Progenitor cell of endocrine pancreas (in vitro differentiated cells): ENCODE measurements at regions not wholly inside any gene's neighbourhood (a gene's known extent, or its start where the extent isn't known, plus 50 kb on each side); places are given as distances from the start of the nearest gene placed in this dataset.

ENCODE experiments used
- DNase-seq: peaks from one replicate; pipeline ENCODE4 v3.0.0; 2021; ENCODE audit warnings: low spot score; ENCODE audit not compliant: unreplicated experiment
- H3K27ac Mint-ChIP-seq: 2 replicates; pipeline ENCODE4 v1.8.0; 2021; ENCODE audit warnings: mild to moderate bottlenecking, moderate library complexity, mixed read lengths
- H3K27me3 Mint-ChIP-seq: 2 replicates; pipeline ENCODE4 v1.8.0; 2021; ENCODE audit warnings: mixed read lengths
- H3K36me3 Mint-ChIP-seq: 2 replicates; pipeline ENCODE4 v1.8.0; 2022; ENCODE audit warnings: mixed read lengths; ENCODE audit not compliant: insufficient read depth
- H3K4me1 Mint-ChIP-seq: 2 replicates; pipeline ENCODE4 v1.8.0; 2021; ENCODE audit warnings: low read depth, mixed read lengths
- H3K4me3 Mint-ChIP-seq: 2 replicates; pipeline ENCODE4 v1.8.0; 2021; ENCODE audit warnings: low read depth, mild to moderate bottlenecking, moderate library complexity, mixed read lengths
- H3K9me3 Mint-ChIP-seq: 2 replicates; pipeline ENCODE4 v1.8.0; 2021; ENCODE audit warnings: low read depth, mixed read lengths
- TF ChIP-seq, protein P1 (sequence below): fragments of 200-600 bp; sonication (generic); IDR thresholded peaks from one replicate; pipeline ENCODE4 v1.5.0; 2021; ENCODE audit warnings: antibody characterized with exemption, mild to moderate bottlenecking; ENCODE audit not compliant: unreplicated experiment

DNA sequence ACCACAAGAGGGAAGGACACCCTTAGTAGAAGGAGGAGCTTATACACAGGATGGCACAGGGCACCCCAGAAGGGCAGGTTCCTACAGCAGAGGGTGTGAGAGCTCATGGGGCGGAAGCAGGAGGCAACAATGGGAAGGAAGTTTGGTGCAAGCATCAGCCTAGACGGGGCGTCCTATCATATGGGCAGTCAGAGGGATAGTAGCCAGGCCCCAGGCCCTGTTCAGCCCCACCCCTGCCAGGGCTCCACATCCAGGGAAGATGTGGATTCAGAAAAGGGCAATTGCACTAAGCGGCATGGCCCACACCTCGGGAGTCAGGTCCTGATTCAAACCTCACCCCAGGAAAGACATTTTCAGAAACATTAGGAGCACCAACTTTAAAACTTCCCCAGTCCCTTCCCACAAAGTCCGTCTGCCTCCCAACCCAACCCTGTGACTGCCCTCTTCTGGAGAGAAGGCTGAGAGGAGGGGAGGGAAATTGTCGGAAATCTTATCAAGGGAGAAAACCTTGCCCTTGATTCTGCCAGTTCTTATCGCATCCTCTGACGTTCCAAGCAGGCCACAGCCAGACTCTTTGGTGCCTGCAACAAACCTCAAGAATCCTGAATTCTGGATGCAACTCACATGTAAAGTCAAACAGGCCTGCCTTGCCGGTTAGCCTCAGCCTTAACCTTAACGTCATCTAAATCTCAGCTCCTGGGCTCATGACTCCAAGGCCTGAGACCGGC is 198.8 kb upstream of the CDH5 start:
- Mint-ChIP-seq H3K27ac (no peak overlapping the region), H3K27me3 (peaks cover 45% of the 10 kb centered on the region)
- DNase-seq = no peak

DNA sequence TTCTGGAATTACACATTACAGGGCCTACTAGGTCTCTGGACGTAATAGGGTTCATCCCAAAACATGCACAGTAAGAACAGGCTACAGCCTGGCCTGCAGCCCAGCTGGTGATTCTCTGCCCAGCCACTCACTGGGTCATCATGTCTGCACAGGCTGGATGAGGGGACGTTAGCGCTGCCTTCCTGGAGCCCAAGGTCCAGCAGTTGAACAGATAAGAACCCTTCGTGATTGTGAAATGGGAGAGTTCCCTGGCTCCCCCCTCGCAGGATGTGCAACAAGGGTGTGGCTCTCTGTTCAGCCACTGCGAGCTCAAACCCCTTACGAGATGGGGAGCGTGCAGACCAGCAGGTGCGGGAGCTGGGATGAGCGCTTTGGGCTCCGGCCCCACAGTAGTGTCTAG is 200.0 kb upstream of the CDH5 start:
- Mint-ChIP-seq H3K4me1 (no peaks in the 10 kb centered on the region), H3K27ac (no peak overlapping the region), H3K27me3 (peaks cover 41% of the 10 kb centered on the region), H3K9me3 (no peaks in the 10 kb centered on the region), H3K36me3 (no peaks in the 10 kb centered on the region), H3K4me3 (no peak overlapping the region)
- TF ChIP-seq, protein P1, sequence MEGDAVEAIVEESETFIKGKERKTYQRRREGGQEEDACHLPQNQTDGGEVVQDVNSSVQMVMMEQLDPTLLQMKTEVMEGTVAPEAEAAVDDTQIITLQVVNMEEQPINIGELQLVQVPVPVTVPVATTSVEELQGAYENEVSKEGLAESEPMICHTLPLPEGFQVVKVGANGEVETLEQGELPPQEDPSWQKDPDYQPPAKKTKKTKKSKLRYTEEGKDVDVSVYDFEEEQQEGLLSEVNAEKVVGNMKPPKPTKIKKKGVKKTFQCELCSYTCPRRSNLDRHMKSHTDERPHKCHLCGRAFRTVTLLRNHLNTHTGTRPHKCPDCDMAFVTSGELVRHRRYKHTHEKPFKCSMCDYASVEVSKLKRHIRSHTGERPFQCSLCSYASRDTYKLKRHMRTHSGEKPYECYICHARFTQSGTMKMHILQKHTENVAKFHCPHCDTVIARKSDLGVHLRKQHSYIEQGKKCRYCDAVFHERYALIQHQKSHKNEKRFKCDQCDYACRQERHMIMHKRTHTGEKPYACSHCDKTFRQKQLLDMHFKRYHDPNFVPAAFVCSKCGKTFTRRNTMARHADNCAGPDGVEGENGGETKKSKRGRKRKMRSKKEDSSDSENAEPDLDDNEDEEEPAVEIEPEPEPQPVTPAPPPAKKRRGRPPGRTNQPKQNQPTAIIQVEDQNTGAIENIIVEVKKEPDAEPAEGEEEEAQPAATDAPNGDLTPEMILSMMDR = no peak
- DNase-seq = no peak

More for the DNA sequence above, 198.8 kb upstream of the CDH5 start:
- H3K36me3 Mint-ChIP-seq = no peaks in the 10 kb centered on the region
- no peak overlapping the region for H3K4me3 Mint-ChIP-seq
- TF ChIP-seq, protein P1 = peak; percentile 42
- no peaks in the 10 kb centered on the region for H3K9me3 Mint-ChIP-seq
- H3K4me1 Mint-ChIP-seq = no peaks in the 10 kb centered on the region

DNA sequence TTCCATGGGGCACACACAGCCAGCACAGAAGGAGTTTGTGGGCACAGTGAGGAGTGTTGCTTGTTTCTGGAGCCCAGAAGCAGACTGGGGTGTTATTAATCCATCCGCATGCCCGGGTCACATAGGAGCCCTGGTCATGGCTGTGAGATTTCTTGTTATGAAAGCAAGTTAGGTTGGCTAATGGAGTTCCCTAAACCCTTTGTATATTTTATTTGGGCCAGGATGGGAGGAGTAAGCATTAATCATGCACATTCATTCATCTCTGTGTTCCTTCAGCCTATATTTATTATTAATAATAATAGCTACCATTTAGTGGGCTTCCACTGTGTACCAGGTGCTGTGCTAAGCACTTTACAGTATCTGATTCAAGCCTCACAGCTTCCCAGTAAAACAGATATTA is 200.6 kb upstream of the CDH5 start:
- Mint-ChIP-seq H3K27me3 (peaks cover 41% of the 10 kb centered on the region), H3K4me3 (no peak overlapping the region), H3K27ac (no peak overlapping the region), H3K36me3 (no peaks in the 10 kb centered on the region), H3K9me3 (no peaks in the 10 kb centered on the region), H3K4me1 (no peaks in the 10 kb centered on the region)
- TF ChIP-seq, protein P1 = no peak
- no peak for DNase-seq

DNA sequence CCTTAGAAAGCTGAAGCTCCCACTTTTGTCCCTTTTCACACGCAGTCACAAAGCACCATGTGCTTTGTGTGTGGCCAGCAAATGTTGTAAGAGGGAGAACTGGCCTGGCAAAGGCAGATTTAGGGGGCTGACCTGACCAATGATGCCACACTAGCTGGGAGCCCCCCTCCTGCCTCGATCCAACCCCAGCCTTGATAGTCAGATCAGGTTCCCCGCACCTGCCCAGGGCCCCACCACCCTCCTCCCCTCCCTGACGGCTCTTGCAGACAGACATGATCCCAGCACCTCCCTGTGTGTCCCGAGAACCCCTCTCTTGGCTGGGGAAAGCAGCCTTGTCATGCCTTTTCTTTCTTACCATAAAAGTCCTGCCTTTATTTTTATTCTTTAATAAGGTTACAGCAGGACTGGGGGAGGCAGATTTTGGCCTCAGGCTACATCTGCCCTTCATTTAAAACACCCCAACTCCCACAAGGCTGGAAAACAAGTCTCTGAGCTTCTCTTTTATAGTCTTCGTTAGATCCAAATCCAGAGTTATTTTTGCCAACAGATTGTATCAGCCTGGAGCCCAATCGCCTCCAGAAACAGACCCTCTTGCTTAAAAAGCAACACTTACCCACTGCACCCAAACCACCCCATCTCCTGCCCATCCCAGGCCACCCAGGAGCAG is 201.8 kb upstream of the CDH5 start:
- Mint-ChIP-seq H3K27me3 (peaks cover 41% of the 10 kb centered on the region), H3K36me3 (no peaks in the 10 kb centered on the region), H3K4me3 (no peak overlapping the region), H3K9me3 (no peaks in the 10 kb centered on the region), H3K27ac (no peak overlapping the region), H3K4me1 (peaks cover 5% of the 10 kb centered on the region)
- TF ChIP-seq, protein P1 = no peak
- DNase-seq = no peak

DNA sequence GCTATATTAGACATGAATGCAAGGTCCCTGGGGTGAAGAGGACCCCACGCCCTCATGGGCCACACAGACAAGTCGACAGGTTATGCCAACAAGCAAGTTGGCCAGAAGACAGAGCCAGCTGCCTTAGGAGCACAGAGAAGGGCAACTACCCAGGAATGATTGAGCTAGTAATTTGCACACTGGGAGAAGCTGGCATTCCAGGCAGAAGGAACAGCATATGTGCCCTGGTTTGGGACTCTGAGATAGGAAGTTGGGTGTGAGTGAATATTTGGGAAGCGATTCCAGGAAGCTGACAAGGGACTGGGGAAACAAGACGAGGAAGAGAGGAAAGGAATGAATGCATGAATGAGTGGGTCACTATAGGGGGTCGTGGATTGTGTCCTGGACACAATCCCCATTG is 203.7 kb upstream of the CDH5 start:
- Mint-ChIP-seq H3K4me1 (peaks cover 5% of the 10 kb centered on the region), H3K9me3 (no peaks in the 10 kb centered on the region), H3K4me3 (no peak overlapping the region), H3K36me3 (no peaks in the 10 kb centered on the region), H3K27ac (no peak overlapping the region), H3K27me3 (peaks cover 30% of the 10 kb centered on the region)
- TF ChIP-seq, protein P1 = no peak
- DNase-seq = no peak
